NB4 (cell line): ENCODE measurements at regions not wholly inside any gene's neighbourhood (a gene's known extent, or its start where the extent isn't known, plus 50 kb on each side); places are given as distances from the start of the nearest gene placed in this dataset.

Experiments
- CTCF ChIP-seq: IDR thresholded peaks from one replicate; pipeline ENCODE4 v1.5.1; 2012; ENCODE audit warnings: low read depth, low read length
- MYC ChIP-seq: IDR thresholded peaks from 2 replicates; pipeline ENCODE4 v1.6.1; 2011; ENCODE audit warnings: low read depth, low read length
- POLR2A ChIP-seq: IDR thresholded peaks from 2 replicates; pipeline ENCODE4 v1.6.1; 2011; ENCODE audit warnings: mild to moderate bottlenecking; ENCODE audit not compliant: insufficient read length; ENCODE audit errors: extremely low read depth
- TF ChIP-seq, protein P1 (sequence below): IDR thresholded peaks from 2 replicates; pipeline ENCODE4 v1.6.1; 2011; ENCODE audit warnings: low read depth, low read length

DNA sequence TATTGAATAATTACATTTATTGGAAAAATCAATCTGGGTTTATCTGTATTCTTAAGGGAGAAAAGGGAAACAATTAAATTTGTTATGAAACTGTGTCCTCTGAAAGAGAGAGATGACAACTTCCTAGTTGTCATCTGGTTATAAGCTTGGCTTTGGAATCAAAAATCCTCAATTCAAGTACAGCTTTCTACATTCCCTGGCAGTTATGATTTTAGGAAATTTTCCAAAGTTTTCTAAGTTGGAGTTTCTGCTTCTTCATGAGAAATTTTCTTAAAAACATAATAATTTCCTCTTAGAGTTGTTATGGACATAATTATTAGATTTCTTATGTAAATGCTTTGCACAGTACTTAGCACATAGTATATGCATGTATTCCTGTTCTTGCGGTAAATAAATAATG is 625.6 kb upstream of the SLC39A10 start:
- TF ChIP-seq CTCF (no peak), POLR2A (no peak), MYC (no peak)
- TF ChIP-seq, protein P1, sequence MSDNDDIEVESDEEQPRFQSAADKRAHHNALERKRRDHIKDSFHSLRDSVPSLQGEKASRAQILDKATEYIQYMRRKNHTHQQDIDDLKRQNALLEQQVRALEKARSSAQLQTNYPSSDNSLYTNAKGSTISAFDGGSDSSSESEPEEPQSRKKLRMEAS: no peak
